GM19043 (cell line): ENCODE measurements at regions not wholly inside any gene's neighbourhood (a gene's known extent, or its start where the extent isn't known, plus 50 kb on each side); places are given as distances from the start of the nearest gene placed in this dataset.
"Not testable (repeated sequence)": the region's sequence is repeated elsewhere in the genome, so short reads cannot be mapped to it uniquely, and the experiment has no call there.

ENCODE experiments used
- ATAC-seq: cut with Tn5 transposase; IDR thresholded peaks from one replicate; pipeline ENCODE4 v1.9.1; 2021; ENCODE audit warnings: low read depth; ENCODE audit not compliant: unreplicated experiment

DNA sequence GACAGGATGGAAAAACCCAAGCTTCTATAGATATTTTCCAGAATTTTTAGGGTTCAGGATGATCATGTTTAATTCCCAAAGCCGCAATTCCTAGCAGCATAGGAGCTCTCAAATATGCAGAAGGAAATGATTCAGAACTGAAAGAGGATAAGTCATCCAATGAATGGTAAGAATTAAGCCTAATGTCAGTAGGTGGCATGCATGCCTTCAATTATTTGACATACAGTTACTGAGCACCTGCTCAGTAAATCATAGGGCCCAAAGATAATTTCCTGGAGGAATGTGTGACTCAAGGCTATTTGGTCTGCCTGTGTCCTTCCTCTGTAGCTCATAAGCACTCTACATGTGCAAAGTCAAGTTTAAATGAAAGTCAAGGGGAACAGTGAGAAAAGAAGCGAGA is 116.8 kb upstream of the SLC38A4 start:
- no peak for ATAC-seq

DNA sequence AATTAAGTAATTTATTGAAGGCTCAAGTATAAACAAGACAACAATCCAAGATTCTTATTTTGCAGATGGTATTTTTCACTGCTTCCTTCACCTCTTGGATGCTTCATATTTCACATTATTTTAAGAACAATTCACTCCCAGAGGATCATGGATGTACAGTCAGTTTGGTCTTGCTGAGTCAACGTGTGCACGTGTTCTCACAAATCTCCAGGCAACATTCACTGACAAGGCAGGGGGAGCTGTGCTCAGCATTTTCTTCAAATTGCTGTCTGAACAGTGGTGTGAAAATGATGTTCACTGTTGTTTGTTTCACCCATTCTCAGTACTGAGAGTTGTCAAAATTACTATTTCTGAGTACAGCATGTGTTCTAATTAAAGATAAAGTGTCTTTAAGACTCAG is 118.3 kb upstream of the SLC38A4 start:
- no peak for ATAC-seq

GRCh38 chr12:46944771-46945170 is 119.0 kb upstream of the SLC38A4 start:
- ATAC-seq, result no peak

GRCh38 chr12:46945591-46945990 is 119.8 kb upstream of the SLC38A4 start:
- no peak for ATAC-seq

GRCh38 chr12:46946137-46946536 is 120.3 kb upstream of the SLC38A4 start:
- no peak for ATAC-seq

- no peak for ATAC-seq
Measured at GRCh38 chr12:46948936-46949545, 123.2 kb upstream of the SLC38A4 start.

GRCh38 chr12:46950094-46950493 is 124.3 kb upstream of the SLC38A4 start:
- ATAC-seq, result no peak

GRCh38 chr12:46952880-46953483 is 126.4 kb upstream of the PCED1B start:
- ATAC-seq, result no peak

DNA sequence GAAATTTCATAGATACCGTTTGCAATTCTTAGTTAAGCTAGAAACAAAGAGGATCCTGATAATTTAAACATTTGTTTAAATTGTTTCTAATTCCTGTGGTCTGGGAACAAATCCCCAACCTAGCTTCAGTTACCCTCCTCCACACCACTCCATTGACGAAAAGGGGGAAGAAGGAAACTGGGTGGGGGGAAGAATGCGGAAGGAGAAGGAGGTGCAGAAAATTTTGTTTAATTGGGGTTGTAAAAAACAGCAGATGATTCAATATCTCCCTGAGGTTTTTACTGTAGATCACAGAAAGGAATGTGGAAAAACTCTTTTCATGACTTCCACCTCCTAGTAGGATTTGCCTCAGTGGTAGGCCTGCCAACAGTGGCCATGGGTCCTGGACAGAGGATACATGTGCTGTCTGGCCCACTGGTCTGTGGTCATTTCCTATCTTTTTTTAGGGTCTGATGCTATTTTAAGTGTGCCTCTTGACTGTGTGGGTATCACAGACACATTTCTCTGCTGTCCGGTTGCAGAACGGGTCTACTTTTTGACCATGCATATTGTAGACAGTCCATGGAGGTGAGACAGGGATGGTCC is 122.9 kb upstream of the PCED1B start:
- ATAC-seq, result no peak

DNA sequence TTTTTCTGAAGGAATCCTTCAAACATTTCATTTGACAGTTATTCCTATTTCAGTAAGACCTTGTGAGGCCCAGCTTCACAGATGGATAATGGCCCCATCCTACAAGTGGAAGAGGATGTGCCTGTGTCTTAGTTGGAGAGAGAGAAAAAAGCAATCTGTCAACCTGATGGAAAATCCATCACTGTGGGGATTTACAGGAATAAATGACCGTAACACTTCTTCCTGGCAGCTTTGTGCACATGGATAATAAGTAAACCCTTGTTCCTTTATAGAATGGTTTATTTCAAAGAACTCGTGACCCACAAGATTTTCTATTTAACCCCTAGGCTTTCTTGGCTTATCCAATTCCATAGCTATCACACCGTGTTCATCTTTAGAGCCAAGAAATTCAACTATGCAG is 121.4 kb upstream of the PCED1B start:
- ATAC-seq, result no peak

GRCh38 chr12:46958599-46959290 is 120.7 kb upstream of the PCED1B start:
- no peak for ATAC-seq

- no peak for ATAC-seq
Measured at GRCh38 chr12:46959502-46959901, 119.9 kb upstream of the PCED1B start.

- no peak for ATAC-seq
Measured at GRCh38 chr12:46960681-46961080, 118.7 kb upstream of the PCED1B start.

GRCh38 chr12:46963191-46963590 is 116.2 kb upstream of the PCED1B start:
- ATAC-seq, result no peak

GRCh38 chr12:46963977-46964971 is 115.1 kb upstream of the PCED1B start:
- no peak for ATAC-seq

DNA sequence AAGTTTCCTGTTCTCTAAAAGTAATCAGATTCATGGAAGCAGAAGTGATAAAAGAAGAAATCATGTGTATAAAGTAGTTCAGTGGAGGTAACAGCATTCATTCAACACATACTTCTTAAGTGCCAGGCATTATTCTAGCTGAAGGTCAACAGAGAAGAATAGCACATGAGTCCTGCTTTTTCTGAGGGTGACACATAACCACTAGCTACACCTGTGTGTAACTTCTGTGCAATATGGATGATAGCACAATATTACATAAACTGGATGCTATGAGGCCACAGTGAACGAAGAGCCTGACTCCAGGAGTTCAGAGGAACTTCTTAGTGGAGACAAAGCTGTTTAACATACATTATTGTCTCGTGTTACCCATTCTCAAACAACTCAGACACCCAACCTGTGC is 114.3 kb upstream of the PCED1B start:
- ATAC-seq, result no peak

DNA sequence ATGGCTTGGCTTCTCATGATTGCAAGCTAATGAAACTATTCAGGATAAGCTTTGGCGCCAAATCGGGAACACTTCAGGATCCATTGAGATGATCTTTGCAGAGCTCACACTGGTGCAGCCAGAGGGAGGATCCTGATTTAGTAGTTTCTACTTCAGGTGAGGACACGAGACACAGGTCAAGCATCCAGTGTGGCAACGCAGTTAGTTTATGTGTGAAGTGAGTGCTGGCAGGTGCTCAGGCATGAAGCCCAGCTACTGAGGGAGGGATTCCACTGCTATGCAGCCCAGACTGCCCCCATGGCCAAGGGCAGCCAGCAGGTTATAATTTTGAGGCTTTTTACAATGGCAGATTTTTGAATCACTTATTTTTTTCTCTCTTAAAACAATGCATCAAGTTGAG is 113.5 kb upstream of the PCED1B start:
- ATAC-seq, result no peak

DNA sequence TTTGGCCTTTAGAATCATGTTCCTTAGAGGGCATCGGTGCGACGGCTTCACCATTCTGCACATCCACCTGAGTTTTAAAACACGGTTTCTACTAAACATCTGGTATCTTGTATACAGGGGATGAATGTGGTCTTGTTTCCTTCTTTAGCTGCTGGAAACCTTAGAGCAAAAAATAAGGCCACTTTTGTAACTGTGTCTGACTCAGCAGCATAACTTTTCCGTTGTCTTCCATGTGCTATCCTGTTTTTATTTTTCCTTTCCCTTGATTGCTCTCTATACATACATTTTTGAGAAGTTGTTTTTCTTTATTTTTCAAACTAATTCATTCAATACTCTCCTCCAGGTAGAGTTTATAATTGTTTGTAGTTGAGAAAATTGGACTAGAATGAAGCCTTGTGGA is 108.8 kb upstream of the PCED1B start:
- ATAC-seq, result no peak

GRCh38 chr12:46973937-46974336 is 105.5 kb upstream of the PCED1B start:
- ATAC-seq, result not testable (repeated sequence)

- no peak for ATAC-seq
Measured at GRCh38 chr12:46977871-46978375, 101.5 kb upstream of the PCED1B start.
